ENCODE measurements at regions not wholly inside any gene's neighbourhood (a gene's known extent, or its start where the extent isn't known, plus 50 kb on each side); places are given as distances from the start of the nearest gene placed in this dataset.

- TF ChIP-seq, protein P1, sequence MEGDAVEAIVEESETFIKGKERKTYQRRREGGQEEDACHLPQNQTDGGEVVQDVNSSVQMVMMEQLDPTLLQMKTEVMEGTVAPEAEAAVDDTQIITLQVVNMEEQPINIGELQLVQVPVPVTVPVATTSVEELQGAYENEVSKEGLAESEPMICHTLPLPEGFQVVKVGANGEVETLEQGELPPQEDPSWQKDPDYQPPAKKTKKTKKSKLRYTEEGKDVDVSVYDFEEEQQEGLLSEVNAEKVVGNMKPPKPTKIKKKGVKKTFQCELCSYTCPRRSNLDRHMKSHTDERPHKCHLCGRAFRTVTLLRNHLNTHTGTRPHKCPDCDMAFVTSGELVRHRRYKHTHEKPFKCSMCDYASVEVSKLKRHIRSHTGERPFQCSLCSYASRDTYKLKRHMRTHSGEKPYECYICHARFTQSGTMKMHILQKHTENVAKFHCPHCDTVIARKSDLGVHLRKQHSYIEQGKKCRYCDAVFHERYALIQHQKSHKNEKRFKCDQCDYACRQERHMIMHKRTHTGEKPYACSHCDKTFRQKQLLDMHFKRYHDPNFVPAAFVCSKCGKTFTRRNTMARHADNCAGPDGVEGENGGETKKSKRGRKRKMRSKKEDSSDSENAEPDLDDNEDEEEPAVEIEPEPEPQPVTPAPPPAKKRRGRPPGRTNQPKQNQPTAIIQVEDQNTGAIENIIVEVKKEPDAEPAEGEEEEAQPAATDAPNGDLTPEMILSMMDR (optimal IDR thresholded peaks at IDR 0.05 in 1 of 3, IDR thresholded peaks at IDR 0.05 in 1 of 3, conservative IDR thresholded peaks at IDR 0.05 in 1 of 3; ENCODE audit: extremely low read depth in 1 of 3, insufficient read depth in 2 of 3, low read length in 3 of 3) = no peak
- no peak for TF ChIP-seq EZH2 (IDR thresholded peaks at IDR 0.05; ENCODE audit: low read length)
Measured at GRCh38 chr18:70622622-70623419, 334.0 kb downstream of the SOCS6 start.
